ENCODE measurements at regions not wholly inside any gene's neighbourhood (a gene's known extent, or its start where the extent isn't known, plus 50 kb on each side); places are given as distances from the start of the nearest gene placed in this dataset.

DNA sequence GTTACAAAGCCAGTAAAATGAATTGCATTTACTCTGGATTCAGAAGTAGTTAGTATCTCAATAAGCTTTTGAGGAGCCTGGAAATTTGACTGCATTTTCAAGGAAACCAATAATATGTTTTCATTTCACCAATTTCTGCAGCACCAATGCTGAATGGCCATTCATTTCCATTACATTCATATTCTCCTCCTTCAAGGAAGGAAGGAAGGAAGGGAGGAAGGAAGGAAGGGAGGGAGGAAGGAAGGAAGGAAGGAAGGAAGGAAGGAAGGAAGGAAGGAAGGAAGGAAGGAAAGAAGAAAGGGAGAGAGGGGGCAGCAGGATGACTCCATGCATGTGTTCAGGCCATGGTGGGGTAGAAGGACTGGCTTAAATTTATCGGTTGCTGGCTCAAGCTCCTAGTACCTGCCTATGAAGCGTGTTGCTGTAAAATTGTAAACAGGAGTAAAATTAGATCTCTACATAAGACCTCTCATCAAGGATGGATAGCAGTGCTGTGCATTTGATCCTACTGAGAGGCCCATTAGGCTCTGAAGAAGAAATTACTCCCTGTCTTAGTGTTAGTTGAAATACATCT is 498.8 kb upstream of the TNC start:
- no peak for DNase-seq

DNA sequence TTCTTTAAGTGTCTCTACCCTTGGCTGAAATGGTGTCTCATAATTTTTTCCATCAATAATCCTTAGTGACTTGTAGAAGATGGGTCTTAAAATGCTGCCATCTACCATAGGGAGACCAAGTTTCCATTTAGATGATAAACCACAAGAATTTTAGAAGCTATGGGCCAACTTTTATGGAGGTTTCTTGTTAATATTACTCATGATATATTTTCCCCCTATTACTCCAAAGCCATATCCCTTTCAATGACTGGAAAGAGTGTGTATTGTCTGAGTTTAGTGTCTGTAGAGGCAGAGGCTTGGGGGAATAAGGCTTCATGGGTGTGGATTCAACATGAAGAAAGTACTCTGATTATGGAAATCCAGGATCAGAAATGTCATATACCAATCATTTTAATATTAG is 507.3 kb upstream of the TNC start:
- DNase-seq = no peak

DNA sequence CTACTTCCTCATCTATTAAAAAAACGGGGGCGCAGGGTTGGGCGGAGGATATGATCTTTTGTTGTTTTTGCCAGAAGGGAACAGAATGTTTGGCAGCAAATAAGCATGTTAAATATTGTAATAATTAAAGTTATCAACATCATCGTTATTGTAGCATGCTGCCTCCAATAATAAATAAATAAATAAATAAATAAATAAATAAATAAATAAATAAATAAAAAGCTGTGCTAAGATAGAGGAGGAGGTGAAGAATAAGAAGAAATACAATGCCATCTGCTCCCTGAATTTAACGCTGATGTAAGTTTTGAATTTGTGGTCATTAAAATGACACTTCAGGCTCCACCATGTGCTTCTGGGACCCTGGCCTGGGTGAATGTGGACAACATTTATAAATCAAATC is 508.0 kb upstream of the TNC start:
- no peak for DNase-seq

DNA sequence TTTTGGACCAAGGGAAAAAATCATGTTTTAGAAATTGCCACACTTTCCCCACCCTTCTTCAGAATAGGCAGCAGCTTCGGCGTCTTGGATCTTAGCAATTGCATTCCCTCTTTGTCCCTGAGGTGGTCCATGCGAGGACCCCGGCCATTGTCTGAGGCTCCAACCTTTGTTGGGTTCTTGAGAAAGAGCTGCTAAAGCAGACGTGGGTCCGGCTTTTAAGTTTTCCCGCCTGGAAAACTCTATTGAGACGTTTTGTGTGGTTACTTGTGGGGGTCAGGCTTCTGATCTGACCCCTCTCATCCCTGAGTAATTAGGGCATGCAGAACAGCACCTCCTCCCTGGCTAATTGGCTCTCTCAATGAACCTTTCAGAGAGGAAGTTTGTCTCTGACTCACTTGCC is 509.6 kb upstream of the TNC start:
- DNase-seq = no peak

DNA sequence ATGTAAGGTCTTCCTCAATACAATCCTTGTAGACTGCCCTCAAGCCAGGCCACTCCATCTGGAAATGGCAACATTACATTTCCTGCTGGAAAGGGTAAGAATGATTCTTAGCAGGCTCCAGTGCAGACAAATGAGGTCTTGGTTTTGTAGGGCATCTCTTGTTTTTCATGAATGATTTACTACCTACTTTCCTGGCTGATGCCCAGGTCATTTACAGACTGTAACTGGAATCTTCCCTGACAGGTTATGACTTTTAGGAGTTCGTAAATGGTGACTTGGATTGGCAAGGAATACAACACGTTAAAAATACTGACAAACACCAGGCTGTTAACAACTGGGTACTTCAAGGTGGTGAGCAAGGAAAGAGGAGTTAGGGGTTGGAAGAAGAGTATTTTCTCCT is 510.5 kb upstream of the TNC start:
- DNase-seq = no peak

DNA sequence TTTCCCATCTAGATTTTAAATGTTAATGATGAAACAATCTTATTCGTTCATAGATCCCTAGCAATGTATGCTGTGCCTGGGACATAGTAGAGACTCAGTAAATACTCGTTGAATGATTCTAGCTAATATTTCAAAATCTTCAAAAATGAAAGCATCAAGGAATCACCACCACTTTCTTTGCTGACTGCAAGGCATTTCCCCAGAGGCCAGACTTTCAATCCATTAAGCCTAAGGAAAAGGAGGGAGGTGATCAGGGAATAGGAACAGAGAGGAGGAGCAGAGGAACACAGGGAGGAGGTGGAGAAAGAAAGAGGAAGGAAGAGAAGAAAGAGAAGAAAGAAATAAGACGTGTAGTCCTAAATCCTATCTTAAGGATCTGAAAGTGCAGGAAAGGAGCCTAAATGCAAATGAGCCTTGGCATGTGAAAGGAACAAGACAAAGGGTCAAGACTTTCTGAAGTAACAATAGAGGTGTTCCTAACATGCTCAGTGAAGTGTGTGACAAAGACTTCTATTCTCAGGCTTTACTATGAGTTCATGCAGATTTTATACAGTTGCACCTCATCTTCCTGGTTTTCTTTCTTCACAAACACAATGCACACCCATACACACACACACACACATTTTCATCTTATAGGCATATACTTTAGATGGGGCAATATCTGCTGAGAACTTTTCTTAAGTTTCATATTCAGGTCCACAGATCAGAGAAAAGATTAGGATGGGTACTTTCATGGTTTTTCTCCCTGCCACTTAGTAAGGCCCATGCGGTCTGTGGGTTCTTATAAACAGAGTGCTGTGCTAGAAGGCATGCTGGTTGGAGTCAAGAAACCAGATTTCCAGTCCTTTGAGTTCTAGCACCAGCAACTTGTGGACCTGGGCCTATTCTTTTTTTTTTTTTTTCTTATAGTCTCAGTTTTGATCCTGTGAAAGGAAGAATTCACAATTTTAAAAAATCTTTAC is 512.2 kb upstream of the TNC start:
- DNase-seq = no peak

DNA sequence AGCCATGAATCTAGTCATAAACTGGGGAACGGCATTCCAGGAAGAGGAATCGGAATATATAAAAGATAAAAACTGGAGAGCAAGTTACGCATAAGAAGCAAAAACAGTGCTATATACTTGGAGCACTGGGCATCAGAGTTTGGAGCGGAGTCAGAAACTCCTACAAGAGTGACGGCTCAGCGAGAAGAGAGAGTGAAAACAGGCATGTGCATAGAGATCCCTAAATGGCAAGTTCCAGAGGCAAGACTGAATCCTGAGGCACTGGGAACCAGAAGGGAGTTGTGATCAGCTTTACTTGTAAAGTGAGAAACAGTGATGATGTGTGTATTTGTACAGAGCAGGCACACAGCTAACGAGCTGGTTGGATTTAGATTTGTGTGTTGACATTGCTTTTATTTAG is 514.4 kb upstream of the TNC start:
- DNase-seq = no peak

DNA sequence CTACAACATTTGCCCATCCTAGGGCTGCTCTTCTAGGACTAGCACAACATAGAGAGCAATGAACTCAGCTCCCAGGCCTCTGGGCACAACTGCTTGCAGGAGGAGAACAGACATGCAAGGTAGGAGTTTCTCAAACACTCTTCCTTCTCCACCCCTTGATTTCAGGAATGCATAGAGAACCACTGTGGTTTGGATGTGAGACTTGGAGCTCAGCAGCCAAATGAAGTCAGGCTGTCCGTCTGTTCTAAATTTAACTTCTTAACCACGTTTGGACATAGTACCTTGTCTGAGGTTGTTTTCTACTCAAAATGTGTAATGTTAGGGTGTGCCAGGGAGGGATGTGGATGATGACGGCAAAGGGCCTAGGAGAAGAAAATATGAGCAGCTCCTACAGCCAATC is 515.1 kb upstream of the TNC start:
- DNase-seq = no peak

DNA sequence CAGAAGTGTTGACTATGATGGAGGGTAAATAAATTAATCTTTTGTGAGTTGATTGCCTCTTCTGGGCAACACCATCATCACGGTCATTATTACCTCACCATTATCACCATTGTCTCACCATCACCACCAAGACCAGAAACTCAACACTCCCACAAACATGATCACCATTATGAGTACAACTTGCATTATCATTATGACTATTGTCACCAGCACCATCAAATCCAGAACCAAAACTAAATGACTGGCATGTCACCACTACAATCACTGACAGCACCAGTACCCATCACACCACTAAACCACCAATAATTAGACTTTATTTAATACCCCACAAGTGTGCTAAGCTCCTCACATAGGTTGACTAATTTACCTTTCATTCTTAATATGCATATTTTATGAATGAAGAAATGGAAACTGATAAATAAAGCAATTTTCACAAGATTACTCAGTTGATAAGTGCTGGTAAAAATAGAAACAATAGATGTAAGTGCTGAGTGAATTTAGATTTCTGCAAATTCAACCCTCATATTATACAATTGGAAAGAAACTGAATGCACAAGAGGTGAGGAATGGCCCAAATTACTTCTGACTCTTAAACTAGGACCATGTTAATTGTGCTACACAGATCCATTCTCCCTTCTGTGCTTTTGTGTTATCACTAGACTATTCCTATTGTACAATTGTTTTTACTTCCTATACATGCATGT is 517.8 kb upstream of the PAPPA start:
- no peak for DNase-seq

DNA sequence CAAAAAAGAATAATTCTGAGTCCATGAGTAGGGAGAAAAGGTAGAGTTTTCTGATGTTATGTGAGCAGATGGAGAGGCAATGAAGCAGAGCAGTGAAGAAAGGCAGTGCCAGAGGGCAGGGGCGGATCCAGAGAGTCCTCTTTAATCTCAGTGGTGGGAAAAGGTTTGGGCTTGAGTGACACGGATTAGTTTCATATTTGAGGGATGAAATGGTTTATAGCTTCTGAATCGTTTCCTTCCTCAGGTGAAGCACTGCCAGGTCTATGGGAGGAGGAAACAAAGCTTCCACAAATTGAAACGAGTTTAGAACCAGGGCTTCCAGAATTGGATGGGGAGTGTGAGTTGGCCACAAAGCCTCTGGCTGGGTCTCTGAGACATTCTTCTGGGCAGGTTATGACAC is 517.0 kb upstream of the PAPPA start:
- DNase-seq = no peak

DNA sequence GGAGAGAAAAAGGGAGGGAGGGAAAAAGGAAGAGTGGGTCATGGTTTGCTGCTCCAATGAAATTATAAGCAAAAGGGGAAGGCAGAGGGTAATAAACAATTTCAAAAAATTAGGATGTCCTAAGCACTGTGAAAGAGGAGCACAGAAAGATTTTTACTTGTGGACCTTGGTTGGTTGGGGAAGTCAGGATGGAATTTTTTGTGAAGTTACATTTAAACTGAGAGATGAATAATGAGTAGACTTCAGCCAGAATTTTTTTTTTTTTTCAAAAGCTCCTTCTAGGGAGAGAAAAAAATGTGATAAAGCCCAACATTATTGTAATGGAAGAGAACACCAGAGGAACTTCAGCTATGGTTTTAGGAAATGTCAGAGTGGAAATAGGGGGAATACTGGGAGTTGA is 515.9 kb upstream of the PAPPA start:
- DNase-seq = no peak

DNA sequence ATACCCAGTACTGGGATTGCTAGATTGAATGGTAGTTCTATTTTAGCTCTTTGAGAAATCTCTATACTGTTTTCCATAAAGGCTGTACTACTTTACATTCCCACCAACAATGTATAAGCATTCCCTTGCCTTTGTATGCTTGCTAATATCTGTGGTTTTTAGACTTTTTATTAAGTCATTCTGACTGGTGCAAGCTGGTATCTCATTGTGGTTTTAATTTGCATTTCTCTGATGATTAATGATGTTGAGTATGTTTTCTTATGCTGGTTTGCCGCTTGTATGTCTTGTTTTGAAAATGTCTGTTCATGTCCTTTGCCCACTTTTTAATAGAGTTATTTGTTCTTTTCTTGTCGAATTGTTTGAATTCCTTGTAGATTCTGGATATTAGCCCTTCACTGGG is 512.7 kb upstream of the PAPPA start:
- DNase-seq = no peak

DNA sequence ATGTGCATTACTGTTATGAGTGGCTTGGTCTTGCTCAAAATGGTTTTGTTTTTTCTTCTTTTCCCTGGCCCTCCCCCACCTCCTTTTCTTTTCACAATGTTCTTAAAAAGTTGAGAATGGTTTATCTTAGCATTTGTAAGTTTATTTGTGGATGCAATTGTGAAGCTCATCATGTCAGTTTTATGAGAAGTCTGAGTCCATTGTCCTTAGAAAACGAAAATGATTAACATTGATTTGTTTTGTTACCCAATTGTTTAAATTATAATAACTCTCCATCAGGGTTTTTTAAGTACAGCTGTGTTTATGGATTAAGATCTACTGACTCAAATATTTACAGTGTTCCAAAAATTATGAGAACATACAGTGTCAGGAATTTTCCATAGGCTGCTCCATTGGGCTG is 511.3 kb upstream of the PAPPA start:
- DNase-seq = no peak

DNA sequence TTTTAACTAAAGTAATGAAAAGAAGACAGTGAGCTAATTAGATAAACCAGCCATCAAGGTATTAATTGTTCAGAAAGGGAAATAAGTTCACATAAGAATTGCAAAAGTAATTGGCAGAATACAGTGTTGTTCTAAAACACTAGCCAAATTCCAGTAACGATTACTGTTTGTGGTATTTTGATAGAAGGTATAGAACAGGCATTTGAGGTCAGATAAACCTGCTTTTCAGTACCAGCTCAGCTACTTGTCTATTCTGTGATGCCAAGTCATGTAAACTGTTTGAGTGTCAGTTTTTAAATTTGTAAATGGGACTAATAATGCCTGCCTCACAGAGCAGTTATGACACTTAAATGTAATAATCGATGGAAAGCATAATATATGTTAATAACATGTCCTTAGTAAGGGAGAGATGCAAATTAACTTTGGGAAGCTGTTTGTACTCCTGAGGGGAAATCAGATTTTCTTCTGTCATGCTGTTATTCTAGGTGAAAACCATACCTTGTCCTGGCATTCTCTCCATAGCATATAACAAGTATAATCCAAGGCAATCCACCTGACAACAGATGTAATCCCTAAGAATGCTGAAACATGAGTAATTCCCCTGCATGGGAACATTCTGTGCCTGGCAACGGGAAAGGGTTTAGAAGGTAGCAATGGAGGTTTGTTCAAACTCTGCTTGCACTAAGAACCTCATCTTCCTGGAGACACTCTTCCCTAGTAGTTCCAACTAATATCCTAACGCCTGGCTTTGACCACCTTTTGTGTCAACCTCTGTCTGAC is 509.5 kb upstream of the PAPPA start:
- DNase-seq = no peak

DNA sequence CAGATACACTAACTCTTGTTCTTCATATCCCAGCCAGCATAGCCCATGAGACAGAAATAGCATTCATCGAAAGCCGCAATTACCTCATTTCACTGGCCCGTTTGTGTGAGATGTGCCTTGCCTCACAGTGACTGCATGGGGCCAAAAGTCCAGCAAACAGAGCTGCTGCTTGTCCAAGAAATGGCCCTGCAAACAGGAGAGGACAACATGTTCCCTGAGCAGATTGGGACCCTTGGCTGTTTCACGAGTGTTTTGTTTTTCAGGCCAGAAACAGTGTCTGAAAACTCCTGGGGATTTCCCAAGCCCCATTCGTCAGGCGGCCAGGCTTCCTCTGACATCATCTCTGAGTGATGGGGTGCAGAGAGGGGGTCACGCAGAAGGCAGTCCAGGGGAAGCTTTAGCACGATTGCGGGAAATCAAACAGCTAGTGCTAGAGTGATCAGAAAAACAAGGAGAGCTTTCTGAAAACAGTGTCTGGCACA is 503.6 kb upstream of the PAPPA start:
- no peak for DNase-seq

DNA sequence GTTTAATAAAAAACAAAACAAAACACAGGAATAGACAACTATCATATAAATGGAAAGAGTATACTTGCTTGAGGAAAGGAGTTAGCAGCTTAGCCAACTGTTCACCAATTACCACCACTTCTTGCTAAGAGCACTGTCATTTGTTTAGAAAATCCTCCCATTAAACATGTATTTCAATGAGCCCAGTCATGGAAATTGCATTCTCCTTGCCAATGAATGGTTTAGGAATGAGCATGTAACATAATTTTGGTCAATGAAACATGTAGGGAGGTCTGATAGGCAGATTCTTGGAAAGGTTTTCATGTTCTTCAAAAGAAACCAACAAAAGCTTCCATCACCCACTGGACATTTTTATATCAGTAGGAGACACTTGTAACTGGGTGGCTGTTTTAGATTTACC is 502.8 kb upstream of the PAPPA start:
- DNase-seq = no peak

DNA sequence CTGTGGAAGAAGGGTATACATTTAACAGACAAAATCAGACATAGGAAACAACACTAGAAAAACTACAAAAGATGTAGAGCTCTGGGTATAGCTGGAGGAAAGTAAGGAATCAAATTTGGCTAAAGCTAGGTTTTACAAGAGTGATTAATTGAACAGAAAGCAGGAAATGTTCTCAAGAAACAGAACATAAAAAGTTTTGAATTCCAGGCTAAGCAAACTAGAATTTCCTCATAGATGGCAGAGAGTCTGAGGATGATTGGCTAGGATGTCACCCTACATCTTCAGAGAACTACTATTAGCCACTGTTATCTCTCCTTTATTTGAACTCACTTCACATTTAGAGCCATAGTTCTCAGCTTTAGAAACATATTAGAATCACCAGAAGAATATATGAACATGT is 502.1 kb upstream of the PAPPA start:
- DNase-seq = no peak

DNA sequence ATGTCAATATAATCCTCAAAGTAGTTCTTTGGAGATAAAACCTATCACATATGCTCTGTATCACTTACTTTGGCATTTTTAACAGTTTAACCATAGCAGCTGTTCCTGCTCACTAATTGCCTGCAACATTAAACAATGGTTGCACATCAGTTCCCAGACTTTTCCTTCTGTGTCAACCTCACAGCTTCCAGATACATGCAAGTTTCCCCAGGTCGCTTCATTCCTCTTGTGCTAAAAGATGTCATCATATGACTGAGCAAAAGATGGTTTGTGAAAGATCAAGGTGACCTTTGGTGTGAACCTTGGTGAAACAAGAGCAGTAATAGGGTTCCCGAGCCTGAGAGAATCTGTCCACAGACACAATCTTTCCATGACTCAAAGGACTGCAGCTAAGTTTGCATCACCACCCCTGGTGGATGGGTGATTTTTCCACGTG is 500.4 kb upstream of the PAPPA start:
- no peak for DNase-seq

DNA sequence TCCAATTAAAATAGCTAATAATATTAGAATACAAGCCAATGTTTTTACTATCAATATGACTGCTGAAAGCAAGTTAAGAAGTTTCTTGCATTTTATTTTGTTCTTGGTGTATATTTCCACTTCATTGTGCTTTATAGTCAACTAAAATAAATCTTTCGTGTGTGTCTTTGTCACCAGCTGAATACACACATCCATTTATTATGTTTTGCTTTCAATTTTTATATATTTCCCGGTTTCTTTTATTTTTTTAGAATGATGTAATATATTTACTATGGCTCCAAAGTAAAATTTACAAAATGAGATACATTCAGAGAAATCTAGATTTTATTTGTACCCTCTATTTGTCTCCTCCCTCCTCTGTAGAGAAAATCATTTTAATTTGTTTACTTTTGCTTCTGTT is 495.9 kb upstream of the PAPPA start:
- no peak for DNase-seq

DNA sequence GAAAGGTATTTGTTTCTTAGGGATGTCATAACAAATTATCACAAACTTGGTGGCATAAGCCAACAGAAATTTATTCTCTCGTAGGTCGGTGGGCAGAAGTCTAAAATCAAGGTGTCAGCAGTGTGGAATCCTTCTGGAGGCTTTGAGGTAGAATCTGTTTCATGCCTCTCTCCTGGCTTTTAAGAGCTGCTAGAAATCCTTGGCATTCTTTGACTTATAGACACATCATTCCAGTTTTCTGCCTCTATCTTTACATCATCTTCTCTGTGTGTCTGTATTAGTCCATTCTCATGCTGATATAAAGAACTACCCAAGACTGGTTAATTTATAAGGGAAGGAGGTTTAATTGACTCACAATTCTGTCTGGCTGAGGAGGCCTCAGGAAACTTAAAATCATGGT is 488.1 kb upstream of the PAPPA start:
- DNase-seq = no peak

DNA sequence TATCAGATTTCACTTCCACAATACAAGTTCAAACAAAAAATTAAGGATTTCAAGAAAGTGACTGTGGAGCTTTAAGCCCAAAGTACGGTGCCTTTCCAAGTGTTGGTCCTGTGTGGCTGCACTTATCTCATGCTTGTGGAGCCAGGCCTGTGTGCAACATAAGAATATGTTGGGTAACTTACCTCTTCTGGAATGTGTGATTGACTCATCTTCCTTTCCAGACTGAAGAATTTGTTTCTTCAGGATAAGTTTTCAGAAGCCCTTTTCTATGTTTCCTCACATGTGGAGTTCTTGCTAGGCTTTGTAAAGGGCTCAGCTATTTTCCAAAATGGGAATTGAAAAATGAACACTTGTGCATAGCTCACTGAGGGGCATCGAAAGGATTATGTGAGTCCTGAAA is 485.1 kb upstream of the PAPPA start:
- DNase-seq = no peak

DNA sequence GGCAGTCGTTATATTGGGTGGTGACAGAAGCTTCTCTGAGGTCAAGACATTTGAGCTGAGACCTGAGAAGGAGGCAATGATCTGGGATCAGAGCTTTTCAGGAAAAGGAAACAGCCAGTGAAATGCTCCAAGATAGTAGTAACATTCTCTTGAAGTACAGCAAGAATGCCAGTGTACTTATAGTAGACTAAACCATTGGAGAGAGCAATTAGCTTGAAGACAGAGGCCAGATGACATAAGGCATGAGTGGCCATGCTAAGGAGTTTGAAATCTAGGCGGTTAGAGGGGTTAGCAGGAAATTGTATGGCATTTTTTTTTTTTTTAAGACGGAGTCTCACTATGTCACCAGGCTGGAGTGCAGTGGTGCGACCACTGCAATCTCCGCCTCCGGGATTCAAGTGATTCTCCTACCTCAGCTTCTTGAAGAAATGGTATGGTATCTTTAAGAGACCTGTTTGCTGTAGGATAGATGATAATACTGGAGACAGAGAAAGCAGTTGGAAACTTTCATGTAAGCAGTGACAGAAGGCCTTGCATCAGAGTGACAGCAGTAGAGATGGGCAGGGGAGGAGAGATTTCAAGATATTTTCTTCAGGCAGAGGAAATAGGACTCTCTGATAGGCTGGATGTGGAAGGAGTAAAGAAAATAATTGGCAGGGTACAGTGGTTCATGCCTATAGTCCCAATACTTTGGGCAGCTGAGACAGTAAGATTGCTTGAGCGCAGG is 482.2 kb upstream of the PAPPA start:
- no peak for DNase-seq
